ENCODE measurements at regions not wholly inside any gene's neighbourhood (a gene's known extent, or its start where the extent isn't known, plus 50 kb on each side); places are given as distances from the start of the nearest gene placed in this dataset.

- DNase-seq (ENCODE audit: low read depth, low spot score): no peak
These were observed 741.3 kb upstream of the SOX9 start for GRCh38 chr17:71379512-71379911.

- DNase-seq (ENCODE audit: low read depth, low spot score): no peak
These were observed 740.3 kb upstream of the SOX9 start for GRCh38 chr17:71380535-71380934.

GRCh38 chr17:71380936-71381335, 739.9 kb upstream of the SOX9 start:
- no peak for DNase-seq (ENCODE audit: low read depth, low spot score)

GRCh38 chr17:71383091-71383490, 737.7 kb upstream of the SOX9 start:
- no peak for DNase-seq (ENCODE audit: low read depth, low spot score)

GRCh38 chr17:71387456-71387855, 733.4 kb upstream of the SOX9 start:
- no peak for DNase-seq (ENCODE audit: low read depth, low spot score)

GRCh38 chr17:71392715-71393567, 727.9 kb upstream of the SOX9 start:
- DNase-seq (ENCODE audit: low read depth, low spot score): peak; percentile 25

- no peak for DNase-seq (ENCODE audit: low read depth, low spot score)
These were observed 724.9 kb upstream of the SOX9 start for GRCh38 chr17:71395901-71396300.

- DNase-seq (ENCODE audit: low read depth, low spot score): no peak
These were observed 724.1 kb upstream of the SOX9 start for GRCh38 chr17:71396711-71397110.

GRCh38 chr17:71398025-71398424, 722.8 kb upstream of the SOX9 start:
- DNase-seq (ENCODE audit: low read depth, low spot score): no peak

- DNase-seq (ENCODE audit: low read depth, low spot score): peak; percentile 45
These were observed 722.0 kb upstream of the SOX9 start for GRCh38 chr17:71398800-71399219.

- DNase-seq (ENCODE audit: low read depth, low spot score): no peak
These were observed 721.6 kb upstream of the SOX9 start for GRCh38 chr17:71399221-71399620.

GRCh38 chr17:71399649-71400048, 721.2 kb upstream of the SOX9 start:
- DNase-seq (ENCODE audit: low read depth, low spot score): no peak

GRCh38 chr17:71402007-71402406, 718.8 kb upstream of the SOX9 start:
- no peak for DNase-seq (ENCODE audit: low read depth, low spot score)

- no peak for DNase-seq (ENCODE audit: low read depth, low spot score)
These were observed 718.1 kb upstream of the SOX9 start for GRCh38 chr17:71402661-71403141.

GRCh38 chr17:71405101-71405500, 715.7 kb upstream of the SOX9 start:
- DNase-seq (ENCODE audit: low read depth, low spot score): no peak

GRCh38 chr17:71407981-71408380, 712.8 kb upstream of the SOX9 start:
- no peak for DNase-seq (ENCODE audit: low read depth, low spot score)

GRCh38 chr17:71409137-71409536, 711.7 kb upstream of the SOX9 start:
- no peak for DNase-seq (ENCODE audit: low read depth, low spot score)

- DNase-seq (ENCODE audit: low read depth, low spot score): peak; percentile 13
These were observed 711.1 kb upstream of the SOX9 start for GRCh38 chr17:71409712-71410111.

GRCh38 chr17:71412803-71413202, 708.0 kb upstream of the SOX9 start:
- DNase-seq (ENCODE audit: low read depth, low spot score): peak; percentile 91

- no peak for DNase-seq (ENCODE audit: low read depth, low spot score)
These were observed 706.9 kb upstream of the SOX9 start for GRCh38 chr17:71413935-71414334.

- no peak for DNase-seq (ENCODE audit: low read depth, low spot score)
These were observed 703.7 kb upstream of the SOX9 start for GRCh38 chr17:71417142-71417541.

GRCh38 chr17:71422968-71423367, 697.9 kb upstream of the SOX9 start:
- DNase-seq (ENCODE audit: low read depth, low spot score): no peak

GRCh38 chr17:71423871-71424546, 696.8 kb upstream of the SOX9 start:
- DNase-seq (ENCODE audit: low read depth, low spot score): no peak
